HG03095 (cell line): ENCODE measurements at regions not wholly inside any gene's neighbourhood (a gene's known extent, or its start where the extent isn't known, plus 50 kb on each side); places are given as distances from the start of the nearest gene placed in this dataset.
A peak's percentile ranks its signal among the peaks of the same experiment; 100 is the strongest.

Experiments
- ATAC-seq: cut with Tn5 transposase; IDR thresholded peaks from one replicate; pipeline ENCODE4 v1.9.1; 2021; ENCODE audit warnings: moderate library complexity; ENCODE audit not compliant: unreplicated experiment

- peak; percentile 68 for ATAC-seq
Measured at GRCh38 chr5:99926463-99926862, 608.7 kb upstream of the FAM174A start.

GRCh38 chr5:99922386-99922785 lies 612.8 kb upstream of the FAM174A start:
- ATAC-seq: no peak

- no peak for ATAC-seq
Measured at GRCh38 chr5:99911971-99912370, 623.2 kb upstream of the FAM174A start.

GRCh38 chr5:99906776-99907175 lies 628.4 kb upstream of the FAM174A start:
- no peak for ATAC-seq

- ATAC-seq: no peak
Measured at GRCh38 chr5:99901972-99902371, 633.2 kb upstream of the FAM174A start.

GRCh38 chr5:99900302-99900852 lies 634.8 kb upstream of the FAM174A start:
- ATAC-seq: no peak

GRCh38 chr5:99879791-99880511 lies 655.2 kb upstream of the FAM174A start:
- ATAC-seq: no peak

GRCh38 chr5:99878830-99879229 lies 656.3 kb upstream of the FAM174A start:
- ATAC-seq: no peak

- peak; percentile 82 for ATAC-seq
Measured at GRCh38 chr5:99866740-99867139, 668.4 kb upstream of the FAM174A start.

- ATAC-seq: no peak
Measured at GRCh38 chr5:99865159-99865558, 670.0 kb upstream of the FAM174A start.

- no peak for ATAC-seq
Measured at GRCh38 chr5:99835791-99836190, 699.4 kb upstream of the FAM174A start.

GRCh38 chr5:99827136-99827535 lies 708.0 kb upstream of the FAM174A start:
- ATAC-seq: no peak

- no peak for ATAC-seq
Measured at GRCh38 chr5:99817796-99818195, 717.4 kb upstream of the FAM174A start.

- ATAC-seq: no peak
Measured at GRCh38 chr5:99814321-99815063, 720.7 kb upstream of the FAM174A start.

- ATAC-seq: no peak
Measured at GRCh38 chr5:99808657-99809230, 726.4 kb upstream of the FAM174A start.

GRCh38 chr5:99807346-99807745 lies 727.8 kb upstream of the FAM174A start:
- no peak for ATAC-seq

- no peak for ATAC-seq
Measured at GRCh38 chr5:99795031-99795430, 740.1 kb upstream of the FAM174A start.

- ATAC-seq: no peak
Measured at GRCh38 chr5:99788482-99788881, 746.7 kb upstream of the FAM174A start.

- ATAC-seq: no peak
Measured at GRCh38 chr5:99775189-99775588, 760.0 kb upstream of the FAM174A start.

- ATAC-seq: no peak
Measured at GRCh38 chr5:99773290-99773689, 761.9 kb upstream of the FAM174A start.

- no peak for ATAC-seq
Measured at GRCh38 chr5:99771296-99771695, 763.9 kb upstream of the FAM174A start.

- ATAC-seq: no peak
Measured at GRCh38 chr5:99765011-99765410, 770.2 kb upstream of the FAM174A start.
